ENCODE measurements at regions not wholly inside any gene's neighbourhood (a gene's known extent, or its start where the extent isn't known, plus 50 kb on each side); places are given as distances from the start of the nearest gene placed in this dataset.

DNA sequence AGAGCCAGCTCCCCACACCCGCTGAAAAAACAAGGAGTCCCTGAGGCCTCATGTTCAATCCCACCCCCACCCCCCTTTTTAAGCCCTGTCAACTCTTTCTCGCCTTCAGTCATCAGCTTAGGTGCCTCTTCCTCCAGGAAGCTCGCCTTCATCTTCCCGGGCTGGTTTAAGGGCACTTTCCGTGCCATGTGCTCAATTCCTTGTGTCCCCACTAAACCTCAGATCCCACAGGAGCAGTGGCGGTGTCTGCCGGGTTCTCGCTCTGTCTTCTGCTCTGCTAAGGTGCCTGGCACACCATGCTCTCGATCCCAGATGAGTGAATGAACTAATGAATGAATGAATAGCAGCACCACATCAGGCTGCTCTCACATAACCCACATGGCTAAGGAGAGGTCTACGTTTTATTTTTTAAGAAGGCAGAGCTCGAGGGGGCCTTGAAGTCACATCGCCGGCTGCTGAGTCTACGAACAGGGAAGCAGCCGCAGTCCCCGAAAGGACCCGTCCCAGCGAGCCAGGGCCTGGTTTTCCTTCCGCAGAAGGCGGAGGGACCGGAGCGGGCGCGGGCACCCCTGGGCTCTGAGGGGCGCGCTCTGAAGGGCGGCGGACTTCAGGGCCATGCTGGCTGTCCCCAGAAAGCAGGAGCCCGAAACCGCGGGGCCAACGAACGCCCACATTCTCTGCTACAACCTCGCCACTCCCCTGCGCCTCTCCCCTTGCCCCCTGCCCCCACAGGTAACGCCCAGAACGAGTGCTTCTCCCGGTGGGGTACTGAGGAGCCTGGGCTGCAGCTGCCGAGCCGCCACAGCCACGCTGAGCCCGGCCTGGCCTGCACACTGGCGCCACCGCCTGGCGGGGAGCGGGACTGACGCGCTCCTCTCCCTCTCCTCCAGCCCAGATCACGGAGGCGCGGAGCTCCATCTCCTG is 73.4 kb upstream of the KCNMA1 start:
- DNase-seq: peak; percentile 40 to 87 (median 75)

DNA sequence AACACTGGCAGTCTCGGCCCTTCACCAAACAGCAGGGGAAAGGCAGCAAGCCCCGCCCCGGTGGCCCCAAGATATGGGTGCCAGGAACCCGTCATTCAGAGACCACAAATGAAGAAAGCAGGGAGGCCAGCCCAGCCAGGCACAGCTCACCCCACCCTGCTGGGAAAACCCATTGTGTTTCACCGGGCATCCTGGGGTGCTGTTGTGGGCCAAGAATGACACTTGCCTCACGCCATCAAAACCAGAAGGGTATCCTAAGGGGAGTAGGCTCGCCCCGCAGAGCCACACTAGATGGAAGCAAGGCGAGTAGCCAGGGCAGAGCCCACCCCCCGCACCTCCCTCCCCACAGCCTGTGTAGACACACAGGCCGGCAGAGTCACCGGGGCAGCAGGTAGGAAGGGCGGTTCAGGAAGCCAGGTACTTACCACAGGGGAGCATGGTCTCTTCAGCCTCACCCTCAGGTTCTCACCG is 72.5 kb upstream of the KCNMA1 start:
- DNase-seq: no peak

DNA sequence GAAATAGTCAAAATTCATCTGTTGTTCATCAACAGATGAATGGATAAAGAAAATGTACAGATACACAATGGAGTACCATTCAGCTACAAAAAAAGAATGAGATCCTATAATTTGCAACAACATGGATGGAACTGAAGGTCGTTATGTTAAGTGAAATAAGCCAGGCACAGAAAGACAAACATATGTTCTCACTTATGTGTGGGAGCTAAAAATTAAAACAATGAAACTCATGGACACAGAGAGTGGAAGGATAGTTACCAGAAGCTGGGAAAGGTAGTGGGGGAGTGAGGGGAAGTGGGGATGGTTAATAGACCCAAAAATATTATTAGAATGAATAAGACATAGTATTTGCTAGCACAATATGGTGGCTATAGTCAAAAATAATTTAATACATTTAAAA is 70.0 kb upstream of the KCNMA1 start:
- DNase-seq: no peak

DNA sequence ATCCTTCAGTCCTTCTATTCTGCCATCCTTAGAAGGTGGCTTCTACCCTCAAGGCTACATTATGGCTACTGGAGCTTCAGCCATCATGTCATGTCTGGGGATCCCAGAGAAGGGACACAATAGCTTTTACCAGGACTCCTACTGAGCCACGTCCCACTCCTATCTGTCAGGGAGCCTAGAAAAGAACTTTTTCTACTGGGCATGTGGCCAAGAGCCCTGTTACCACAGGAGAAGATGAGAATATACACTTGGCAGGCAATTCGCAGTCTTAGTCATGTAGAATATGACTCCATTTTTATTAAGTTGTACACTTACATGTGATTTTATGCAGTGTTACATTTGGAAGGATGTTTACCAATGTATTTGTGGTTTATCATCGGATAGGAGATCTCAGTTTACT is 64.6 kb upstream of the KCNMA1 start:
- DNase-seq: peak in 2 of 3 donors; percentile 29 to 77

DNA sequence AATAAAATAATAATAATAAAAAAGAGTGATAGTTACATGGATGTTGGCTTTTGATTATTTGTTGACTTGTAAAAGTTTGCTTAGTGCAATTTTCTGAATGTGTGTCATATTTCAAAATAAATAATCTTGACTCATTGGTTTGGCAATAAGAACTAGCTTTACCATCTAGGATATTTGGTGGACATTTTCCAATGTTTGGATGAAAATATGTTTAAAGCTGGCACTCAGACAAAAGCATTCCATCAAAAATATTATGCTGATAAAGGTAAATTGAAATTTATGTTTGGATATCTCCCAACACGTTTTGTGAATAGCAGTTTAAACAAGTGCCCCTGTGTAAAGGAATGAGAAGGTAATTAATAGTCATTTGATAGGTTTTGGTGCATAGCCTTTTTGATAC is 62.5 kb upstream of the KCNMA1 start:
- DNase-seq: no peak

DNA sequence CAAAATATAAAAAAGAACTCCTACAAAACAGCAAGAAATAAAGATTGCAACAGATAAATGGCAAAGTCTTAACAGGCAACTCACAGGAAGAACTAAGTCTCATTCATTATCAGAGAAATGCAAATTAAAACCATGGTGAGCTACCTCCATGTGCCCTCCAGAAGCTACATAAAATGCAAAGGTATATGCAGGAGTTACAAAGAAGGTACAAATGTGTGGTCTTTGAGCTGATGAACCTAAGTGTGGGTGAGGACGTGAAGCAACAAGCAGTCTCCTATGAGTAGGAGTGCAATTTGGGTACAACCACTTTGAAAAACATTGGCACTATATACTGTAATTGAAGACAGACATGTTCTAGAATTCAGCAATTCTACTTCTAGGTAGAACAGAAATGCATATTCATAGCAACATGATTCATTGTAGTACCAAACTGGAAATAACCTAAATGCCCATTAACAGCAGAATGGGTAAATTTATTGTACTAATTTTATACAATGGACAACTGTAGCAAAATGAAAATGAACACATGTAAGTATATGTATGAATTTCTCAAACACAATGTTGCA is 61.6 kb upstream of the KCNMA1 start:
- DNase-seq: no peak

DNA sequence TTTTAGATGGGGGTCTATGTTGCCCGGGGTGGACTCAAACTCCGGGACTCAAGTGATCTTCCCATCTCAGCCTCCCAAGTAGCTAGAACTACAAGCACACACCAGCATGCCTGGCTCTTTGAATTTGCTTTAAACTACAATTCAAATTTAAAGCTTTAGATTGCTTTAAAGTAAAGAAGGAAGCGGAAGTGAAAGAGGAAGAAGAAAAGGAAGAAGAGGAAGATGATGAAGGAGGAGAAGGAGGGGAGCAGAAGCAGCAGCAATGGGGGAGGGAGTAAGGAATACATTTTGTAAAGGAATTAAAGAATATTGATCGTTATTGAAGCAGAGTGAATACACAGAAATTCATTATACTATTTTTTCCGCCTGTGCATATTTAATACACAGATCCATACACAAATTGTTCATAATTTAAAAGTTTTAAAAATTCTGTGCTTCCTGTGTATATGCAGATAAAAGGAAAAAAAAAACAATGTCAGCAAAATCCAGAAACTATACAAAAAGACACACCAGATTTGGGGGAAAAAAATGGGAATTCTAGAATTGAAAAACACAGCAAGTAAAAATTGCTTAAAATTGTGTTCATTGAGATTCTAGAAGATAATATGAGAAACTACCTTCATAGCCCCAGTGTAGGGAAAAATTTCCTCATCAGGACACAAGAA is 60.8 kb upstream of the KCNMA1 start:
- DNase-seq: no peak

DNA sequence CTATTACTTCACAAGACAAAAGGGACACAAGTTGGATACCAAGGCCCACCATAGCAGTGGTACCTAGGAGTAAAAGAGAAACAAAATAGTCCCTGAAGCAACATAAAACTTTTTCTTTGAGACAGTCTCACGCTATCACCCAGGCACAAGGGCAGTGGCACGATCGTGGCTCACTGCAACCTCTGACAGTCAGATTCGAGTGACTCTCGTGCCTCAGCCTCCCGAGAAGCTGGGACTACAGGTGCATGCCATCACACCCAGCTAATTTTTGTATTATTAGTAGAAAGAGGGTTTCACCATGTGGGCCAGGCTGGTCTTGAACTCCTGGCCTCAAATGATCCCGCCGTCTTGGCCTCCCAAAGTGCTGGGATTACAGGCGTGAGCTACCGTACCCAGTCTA is 59.0 kb upstream of the KCNMA1 start:
- no peak for DNase-seq

DNA sequence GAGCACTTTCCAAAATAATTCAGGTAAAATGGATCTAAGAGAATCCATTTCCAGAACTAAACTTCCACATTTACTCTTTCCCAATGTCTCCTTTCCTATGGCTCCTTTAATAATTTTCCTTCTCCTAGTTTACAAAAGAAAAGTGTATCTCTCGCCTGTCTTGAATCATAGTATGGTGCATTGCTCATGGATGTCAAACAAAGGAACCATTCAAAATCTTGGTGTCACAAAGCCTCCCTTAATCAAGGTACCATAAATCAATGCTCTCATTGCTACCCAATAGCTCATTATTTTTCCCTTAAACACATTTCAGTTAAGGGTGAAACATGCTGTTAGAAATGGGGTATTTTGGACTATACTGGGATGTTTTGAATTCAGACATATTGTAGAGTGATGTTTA is 57.6 kb upstream of the KCNMA1 start:
- DNase-seq: no peak

DNA sequence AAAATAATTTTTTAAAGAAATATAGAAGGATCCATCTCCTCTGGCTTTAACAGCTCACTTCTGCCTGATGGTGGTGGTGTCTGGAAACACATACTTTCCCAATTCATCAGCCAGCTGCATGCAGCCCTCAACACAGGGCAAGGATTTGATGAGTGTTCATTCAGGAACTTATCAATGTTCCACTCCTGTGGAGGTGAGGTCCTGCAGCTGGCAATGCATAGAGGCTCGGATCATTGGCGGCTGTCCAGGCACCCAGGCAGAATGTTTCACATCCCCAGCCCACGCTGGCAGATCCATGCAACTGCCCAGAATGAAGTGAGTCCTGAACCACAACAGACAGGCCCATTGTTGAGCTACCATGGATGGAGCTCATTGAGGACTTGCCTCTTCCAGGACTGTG is 55.2 kb upstream of the KCNMA1 start:
- DNase-seq: no peak

DNA sequence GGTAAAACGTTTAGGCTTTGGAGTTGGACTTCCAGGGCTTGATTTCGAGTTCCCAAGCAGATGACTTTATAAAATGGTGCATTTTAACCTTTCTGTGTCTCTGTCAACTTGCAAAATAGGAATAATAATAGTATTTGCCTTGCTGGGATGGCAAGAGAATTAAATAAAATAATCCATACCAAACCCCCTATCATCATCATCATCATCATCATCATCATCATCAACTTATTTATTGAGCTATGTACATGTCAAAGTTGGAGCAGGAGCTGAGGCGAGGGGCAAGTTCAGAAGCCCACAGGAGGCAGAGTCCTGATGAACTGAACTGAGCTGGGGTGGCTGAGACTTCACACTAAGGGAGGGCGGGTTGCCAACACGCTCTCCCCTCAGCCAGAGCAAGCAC is 51.7 kb upstream of the KCNMA1 start:
- no peak for DNase-seq

DNA sequence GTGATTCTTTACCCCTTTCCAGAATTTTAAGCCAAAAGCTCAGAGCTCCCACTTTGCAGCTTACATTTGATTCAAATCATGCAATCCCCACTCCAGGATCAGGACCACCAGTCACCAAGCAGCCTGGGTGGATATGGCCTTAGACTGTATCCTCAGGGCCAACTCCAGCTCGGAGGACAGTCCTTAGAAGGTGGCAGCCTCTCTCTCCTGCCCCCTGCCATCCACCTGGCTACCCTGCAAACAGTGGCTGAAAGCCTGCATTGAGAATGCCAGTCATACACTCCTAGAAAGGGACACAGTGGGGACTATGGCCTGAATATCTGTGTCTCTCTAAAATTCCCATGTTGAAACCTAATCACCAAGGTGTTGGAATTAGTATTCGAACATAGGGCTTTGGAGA is 50.0 kb upstream of the KCNMA1 start:
- DNase-seq: no peak
